Uterus (tissue), 2 donors: ENCODE measurements at regions not wholly inside any gene's neighbourhood (a gene's known extent, or its start where the extent isn't known, plus 50 kb on each side); places are given as distances from the start of the nearest gene placed in this dataset.

Experiments
- CTCF ChIP-seq, 4 experiments: fragments of 200-600 bp in 2 of 4; fragments of 450-650 bp in 2 of 4; sonication (generic) in 2 of 4; IDR thresholded peaks; one replicate each; pipeline ENCODE4 v1.5.1; 2016 to 2019; ENCODE audit warnings: antibody characterized with exemption in 4 of 4, mild to moderate bottlenecking in 2 of 4, moderate library complexity in 1 of 4
- POLR2A ChIP-seq, 2 donors: fragments of 450-650 bp; IDR thresholded peaks; one replicate each; pipeline ENCODE4 v1.6.1; 2016; ENCODE audit warnings: antibody characterized with exemption in 2 of 2, mild to moderate bottlenecking in 1 of 2, moderate library complexity in 1 of 2

- no peak for TF ChIP-seq CTCF (IDR thresholded peaks at IDR 0.05)
- no peak for TF ChIP-seq POLR2A (IDR thresholded peaks at IDR 0.05)
Observed at GRCh38 chr2:45182667-45183295, 173.5 kb upstream of the SIX2 start.
